Limb (tissue), 2 donors: ENCODE measurements at regions not wholly inside any gene's neighbourhood (a gene's known extent, or its start where the extent isn't known, plus 50 kb on each side); places are given as distances from the start of the nearest gene placed in this dataset.
"Not testable (repeated sequence)": the region's sequence is repeated elsewhere in the genome, so short reads cannot be mapped to it uniquely, and the experiment has no call there.

Source experiments
- DNase-seq, 2 donors: peaks; one replicate each; pipeline ENCODE4 v3.0.0-alpha.2; 2016; ENCODE audit errors: extremely low spot score in 2 of 2

DNA sequence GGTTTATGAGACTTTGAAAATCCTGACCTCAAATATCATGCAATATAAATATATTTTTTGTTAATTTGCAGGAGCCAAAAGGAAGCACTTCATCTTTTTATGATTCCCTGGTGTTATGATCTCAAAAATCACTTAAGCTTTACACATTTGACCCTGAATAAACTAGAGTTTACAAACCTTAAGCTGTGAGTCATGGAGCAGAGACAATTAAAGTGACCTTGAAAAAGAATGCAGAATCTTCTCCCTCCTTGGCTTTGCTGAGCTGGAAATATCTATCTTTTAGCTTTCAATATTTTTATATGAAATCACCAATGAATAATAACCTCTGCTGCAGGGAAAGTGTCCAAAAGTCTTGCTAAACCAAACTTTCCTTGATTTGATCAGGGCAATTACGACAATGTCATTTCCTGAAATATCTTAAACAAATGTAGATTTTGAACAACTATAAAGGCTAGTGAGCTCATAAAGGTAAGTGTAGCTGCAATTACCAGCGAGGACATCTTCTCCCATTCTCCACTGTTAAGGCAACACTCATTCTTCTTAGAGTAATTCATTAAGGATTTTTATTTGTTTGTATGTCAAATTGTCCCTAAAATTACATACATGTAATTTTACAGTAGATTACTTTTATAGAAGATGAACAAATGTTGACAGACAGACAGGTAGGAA is 747.0 kb upstream of the LUZP2 start:
- no peak for DNase-seq

DNA sequence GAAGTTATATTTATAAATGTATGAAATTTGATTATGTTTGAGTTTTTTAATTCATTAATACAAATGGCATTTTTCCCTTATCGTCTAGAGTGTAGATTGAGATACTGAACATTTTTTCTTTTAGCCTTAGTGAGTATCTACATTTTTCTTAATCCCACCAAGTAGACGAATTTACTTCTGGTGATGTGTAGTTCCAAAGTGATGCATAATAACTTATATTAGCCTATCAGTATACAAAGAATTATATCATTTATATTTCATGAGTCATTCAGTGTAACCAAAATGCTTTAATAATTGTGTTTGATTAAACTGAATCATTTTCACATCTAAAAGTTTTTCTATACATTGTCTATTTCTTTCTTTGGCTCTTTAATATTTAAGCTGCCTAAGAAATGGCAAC is 745.6 kb upstream of the LUZP2 start:
- no peak for DNase-seq

DNA sequence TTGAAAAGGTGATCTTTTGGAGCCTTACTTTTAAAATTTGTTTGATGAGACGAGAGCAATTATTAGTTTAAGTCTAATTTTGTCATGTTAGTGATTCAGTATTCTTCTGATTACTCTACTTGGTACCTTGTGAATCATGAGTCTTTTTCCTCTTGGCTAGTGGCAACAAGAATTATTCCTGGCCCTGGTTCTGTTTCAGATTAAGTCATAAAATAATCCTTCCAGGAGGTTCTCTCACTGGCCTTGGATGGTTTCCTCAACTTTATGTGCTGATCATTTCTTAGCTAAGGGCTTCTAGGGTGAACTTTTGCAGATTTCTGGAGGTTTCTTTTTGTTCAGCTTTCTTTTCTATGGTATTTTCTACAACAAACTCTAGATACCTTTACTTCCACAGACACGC is 741.8 kb upstream of the LUZP2 start:
- no peak for DNase-seq

DNA sequence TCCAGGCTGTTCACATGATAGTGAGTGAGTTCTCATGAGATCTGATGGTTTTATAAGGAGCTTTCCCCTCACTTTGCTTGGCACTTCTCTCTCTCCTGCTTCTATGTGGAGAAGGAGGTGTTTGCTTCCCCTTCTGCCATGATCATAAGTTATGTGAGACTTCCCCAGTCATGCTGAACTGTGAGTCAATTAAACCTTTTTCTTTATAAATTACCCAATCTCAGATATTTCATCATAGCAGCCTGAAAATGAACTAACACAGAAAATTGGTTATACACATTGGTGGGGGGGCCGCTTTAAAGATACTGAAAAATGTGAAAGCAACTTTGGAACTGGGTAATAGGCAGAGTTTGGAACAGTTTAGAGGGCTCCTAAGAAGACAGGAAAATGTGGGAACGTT is 741.1 kb upstream of the LUZP2 start:
- DNase-seq = no peak

DNA sequence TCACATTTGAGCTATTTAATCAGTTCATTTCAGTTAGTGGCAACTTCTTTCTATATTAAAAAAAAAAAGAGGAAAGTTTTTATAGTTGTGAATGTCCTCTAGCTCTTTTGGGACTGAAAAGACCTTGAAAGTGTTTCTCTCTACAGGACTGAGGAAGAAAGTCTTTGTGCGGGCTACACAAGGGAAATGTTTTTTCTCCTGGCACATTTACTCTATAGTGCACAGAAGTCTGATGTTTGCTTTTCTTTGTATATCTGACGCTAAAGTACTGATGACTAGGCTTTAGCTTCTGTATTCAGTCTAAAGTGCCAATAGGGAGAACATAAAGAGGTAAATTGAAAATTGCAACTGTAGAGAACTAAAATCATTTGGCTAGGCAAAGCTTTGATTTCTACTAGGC is 737.4 kb upstream of the LUZP2 start:
- no peak for DNase-seq

DNA sequence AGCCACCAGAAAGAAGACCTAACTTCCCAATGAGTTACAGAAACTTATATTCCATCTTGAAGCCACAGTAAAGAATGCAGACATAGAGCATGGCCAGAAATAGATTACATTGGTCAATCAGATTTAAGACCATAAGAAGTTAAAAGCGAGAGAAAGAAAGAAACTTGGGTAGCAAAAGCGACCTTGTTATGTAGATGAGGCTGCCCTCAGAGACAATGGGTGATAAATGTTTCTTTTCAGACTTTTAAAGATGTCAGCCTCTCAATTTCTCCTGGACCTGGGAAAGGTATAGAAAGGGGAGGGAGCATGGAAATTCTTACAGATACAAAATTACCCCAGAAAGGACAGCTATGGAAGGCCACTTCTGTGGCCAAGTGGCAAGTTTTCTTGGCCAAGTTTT is 732.6 kb upstream of the LUZP2 start:
- DNase-seq = no peak

DNA sequence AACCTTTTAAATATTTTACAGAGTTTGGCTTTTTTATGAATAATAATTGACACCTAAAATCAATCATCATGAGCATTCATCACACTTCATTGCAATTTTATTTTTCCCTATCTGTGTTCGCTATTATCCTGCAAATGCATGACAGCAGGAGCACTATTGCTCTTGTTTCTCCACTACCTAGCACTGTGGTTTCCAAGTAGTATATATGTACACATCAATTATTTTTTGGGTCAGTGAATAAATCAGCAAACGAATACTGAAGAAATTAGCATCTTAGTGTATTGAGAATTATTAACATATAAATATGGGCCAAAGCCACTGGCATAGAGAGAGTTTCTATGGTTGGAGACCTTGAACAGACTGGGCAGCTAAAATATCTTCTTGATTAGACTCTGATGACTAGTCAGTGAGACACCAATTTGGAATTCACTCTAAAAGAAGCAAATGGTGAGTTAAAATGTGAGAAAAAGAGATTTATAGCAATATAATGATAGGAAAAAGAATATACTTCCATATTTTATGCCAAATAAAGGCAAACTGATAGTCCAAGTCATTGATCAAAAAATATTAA is 731.1 kb upstream of the LUZP2 start:
- DNase-seq = no peak

DNA sequence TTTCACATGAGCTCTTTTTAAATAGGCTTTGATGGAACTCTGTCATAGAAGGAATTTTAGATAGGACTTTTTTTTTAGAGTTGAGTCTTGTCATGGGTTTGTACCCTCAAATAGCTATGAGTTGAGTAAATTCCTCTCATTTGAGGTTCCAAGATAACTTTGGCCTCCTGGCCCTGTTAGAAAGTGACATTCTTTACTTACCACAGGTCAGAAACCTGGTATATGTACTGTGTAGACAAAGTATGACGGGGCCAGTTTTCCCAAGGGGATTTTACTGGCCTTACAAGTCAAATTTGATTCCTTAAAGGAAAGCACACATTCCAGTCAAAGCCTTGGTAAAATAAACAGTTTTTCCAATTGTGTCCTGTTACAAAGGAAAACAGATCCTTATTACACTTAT is 729.3 kb upstream of the LUZP2 start:
- DNase-seq = no peak

DNA sequence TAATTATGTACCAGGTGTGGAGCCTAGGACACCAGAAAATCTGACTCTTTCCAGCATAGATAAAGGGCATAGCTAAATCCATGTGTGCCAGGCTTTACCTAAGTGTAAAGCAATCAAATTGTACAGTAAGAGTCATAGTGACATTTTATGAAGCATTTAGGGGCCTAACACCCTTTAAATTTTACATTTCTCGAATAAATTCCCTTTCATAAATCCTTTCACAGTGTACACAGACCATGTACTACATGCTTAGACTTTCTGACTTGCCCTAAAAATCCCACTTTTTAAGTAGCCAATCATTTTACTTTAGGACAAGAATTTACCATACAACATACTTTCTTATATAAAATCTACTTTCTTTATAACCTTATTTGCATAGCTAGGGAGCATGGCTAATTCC is 727.6 kb upstream of the LUZP2 start:
- no peak for DNase-seq

DNA sequence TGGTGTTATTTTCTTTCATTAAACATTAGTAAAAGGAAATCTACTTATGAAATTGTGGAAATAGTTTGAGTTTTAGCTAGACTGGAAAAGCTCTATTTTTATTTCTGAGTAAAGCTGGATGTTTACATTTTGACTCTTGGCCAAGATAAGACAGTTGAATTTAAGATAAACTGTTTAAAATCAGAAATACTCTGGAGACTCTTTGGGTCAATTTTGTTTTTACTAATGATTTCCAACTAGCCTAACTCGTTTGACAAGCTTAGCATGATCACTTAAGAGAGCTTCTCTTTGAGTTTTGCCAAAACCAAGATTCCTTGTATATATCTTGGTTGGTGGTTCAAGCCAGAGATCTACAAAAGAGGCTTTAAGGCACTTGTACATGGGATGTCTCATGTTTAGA is 724.8 kb upstream of the LUZP2 start:
- DNase-seq = no peak

DNA sequence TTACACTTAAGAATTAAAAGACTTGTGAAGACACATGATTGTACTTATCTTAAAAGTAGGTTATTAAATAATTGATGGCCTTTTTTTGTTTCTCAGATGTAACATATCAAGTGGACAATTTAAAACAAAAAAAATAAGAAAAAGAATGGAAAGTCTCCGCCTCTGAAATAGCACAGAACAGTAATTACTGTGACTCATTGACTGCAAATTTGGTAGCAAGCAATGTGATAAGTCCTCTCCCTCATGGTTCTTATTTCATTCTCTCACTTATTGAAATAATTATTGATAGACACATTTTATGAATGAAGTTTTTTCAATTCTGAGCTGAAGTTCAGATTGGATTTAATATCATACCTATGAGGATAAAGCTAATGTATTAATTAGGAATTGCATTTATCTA is 717.9 kb upstream of the LUZP2 start:
- no peak for DNase-seq

DNA sequence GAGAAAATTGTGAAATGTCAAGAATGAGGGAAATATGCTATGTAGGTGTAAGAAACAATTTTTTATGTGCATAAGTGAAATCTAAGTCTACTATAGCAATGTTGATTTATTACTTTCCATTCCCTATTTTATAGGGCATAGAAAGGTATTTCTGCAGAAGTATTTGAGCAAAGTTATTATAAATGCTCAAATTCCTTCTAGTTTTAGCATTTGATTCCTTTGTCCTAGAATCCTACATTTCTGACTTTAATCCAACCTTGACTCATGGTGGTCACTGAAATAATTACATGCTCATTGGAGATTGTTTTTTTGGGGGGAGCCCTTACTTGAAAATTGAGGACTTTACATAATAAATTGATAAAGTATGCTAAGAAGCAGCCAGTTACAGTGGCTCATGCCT is 716.6 kb upstream of the LUZP2 start:
- DNase-seq = no peak

DNA sequence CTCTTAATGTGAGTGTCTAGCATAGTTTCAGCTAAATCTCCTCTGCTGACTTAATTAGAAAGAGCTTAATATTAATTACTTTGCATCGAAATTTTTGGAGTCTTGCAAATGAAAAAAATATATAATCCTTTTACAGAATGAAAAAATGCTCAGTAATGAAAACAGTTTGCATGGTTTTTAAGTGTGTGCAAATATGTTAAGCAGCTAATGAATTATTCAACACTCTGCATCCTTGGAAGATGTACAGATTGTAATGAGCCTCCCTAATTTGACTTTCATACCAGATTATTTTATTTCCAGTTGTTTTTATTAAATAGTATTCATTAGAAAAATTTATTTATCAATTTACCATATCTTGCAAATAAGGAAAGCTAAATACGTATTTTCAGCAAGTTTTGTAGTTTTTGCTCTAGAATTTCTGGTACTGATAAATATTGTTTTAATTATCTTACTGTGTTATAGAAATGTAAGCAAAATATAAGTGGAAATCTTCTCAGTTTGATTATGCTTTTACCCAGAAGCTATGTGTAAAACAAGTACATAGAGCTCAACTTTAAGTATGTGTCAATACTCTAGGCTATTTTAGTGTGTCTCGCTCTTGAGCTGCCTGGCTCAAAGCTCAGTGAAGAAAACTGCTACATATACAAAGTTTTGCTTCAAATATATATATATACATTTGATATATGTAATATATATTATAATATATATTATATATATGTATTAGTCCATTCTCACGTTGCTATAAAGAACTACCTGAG is 714.9 kb upstream of the LUZP2 start:
- no peak for DNase-seq

DNA sequence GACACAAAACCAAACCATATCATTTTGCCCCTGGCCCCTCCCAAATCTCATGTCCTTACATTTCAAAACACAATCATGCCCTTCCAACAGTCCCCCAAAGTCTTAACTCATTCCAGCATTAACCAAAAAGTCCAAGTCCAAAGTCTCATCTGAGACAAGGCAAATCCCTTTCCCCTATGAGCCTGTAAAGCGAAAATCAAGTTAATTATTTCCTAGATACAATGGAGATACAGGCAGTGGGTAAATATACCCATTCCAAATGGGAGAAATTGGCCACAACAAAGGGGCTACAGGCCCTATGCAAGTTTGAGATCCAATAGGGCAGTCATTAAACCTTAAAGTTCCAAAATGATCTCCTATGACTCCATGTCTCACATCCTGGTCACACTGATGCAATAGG is 709.9 kb upstream of the LUZP2 start:
- DNase-seq = not testable (repeated sequence)

DNA sequence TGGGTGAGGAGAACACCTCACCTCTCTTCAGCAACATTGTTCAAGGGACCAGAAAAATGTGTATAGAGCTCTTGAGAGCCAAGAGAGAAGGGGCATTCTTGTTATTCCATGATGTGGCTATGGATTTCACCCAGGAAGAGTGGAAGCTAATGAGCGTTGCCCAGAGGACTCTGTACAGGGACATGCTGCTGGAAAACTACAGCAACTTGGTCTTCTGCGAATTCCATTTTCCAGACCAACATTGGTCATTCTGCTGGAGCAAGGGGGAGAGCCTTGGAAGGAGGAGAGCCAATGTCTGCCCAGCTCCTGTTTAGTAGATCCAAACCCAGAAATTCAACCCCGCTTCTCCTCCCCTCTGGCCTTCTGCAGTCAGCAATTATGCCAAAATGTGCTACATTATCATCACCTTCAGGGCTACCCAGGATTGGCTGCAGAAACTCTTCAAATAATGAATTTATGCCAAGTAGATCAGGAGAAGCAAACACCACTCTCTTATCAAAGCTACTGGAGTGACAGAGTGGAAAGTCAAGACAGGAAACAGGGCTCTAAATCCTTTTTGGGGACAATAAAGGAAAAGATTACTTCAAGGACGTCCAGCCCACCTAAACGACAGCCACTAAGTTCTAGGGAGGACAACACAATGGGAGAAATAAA is 707.5 kb upstream of the LUZP2 start:
- no peak for DNase-seq

DNA sequence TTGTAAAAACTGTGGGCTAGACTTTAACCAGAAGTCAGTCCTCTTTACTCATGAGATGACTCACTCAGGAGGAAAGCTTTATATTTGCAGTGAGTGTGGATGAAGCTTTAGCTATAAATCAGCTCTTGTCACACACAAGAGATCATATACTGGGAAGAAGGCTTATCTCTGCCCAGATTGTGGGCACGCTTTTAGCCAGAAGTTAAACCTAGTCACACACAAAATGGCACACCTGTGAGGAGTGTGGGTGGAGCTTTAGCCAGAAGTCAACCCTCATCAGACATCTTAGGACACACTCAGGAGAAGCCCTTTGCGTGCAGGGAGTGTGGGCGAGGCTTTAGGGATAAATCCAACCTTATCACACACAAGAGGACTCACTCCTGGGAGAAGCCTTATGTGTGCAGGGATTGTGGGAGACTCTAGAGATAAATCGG is 706.9 kb upstream of the LUZP2 start:
- DNase-seq = no peak

DNA sequence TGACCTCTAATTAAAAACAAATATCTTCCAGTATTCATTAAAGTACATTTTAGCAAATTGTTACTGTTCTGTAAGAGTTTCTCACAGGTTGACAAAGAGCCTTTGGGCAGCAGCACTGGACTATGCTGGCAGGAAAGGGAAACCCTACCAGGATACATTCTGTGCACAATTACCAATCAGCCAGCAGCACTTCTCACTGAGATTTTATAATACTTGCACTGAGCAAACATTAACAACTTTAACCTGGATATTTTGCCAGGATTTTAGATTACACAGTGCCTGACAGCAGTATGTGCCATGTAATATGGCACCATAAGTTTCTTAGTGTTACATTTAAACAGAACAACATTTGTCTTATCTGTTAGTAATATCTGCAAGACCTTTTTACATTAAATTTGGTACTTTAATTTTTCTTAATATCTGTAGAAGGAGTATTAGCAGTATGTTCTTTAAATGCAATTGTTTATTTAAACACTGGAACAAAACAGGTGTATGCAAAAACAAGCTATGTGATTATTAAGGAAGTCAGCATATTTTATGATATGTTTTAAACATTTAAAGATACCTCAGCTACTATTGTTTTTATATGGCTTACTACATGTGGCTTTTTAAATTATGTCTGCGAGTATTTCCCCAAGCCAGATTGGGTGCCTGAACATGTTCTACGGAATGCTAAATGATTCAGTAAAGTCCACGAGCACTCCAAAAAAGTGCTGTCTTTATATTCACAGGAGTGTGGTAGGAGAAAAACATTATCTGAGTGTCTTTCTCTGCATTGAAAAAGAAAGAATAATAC is 699.0 kb upstream of the LUZP2 start:
- no peak for DNase-seq

DNA sequence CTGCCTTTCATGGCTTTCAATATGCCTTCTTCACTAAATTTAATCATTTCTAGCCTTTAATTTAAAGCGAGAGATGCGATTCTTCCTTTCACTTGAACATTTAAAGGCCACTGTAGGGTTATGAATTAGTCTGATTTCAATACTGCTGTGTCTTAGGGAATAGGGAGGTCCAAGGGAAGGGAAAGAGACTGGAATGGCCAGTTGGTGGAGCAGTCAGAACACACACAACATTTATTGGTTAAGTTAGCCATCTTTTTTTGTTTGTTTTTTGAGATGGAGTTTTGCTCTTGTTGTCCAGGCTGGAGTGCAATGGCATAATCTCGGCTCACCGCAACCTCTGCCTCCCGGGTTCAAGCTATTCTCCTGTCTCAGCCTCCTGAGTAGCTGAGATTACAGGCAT is 662.5 kb upstream of the LUZP2 start:
- not testable (repeated sequence) for DNase-seq

DNA sequence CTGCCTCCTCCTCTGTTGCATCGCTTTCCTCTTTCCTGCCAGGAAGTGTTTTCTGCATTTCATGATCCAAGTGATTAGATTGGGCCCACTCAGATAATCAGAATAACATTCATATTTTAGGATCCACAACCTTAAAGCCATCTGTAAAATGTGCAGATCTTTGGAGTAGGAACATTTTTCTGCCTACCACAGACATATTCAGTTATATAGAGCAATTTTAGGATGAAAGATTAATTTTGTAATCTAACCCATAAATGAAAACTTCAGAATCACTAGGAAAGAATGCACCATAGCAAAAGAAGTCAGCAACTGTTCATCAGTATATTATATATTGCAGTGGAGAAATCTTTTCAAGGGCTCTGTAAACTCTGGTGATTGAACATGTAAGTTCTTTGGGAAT is 659.9 kb upstream of the LUZP2 start:
- no peak for DNase-seq

DNA sequence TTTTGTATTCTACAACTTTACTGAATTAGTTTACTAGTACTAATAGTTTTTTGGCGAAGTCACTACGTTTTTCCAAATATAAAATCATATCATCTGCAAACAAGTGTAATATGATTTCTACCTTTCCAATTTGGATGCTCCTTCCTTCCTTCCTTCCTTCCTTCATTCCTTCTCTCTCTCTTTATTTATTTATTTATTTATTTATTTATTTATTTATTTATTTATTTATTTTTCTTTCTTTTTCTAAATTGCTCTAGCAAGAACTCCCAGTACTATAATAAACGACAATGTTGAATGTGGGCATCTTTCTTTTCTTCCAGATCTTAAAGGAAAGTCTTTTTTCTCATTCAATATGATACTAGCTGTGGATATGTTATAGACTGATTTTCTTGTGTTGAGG is 656.0 kb upstream of the LUZP2 start:
- no peak for DNase-seq

DNA sequence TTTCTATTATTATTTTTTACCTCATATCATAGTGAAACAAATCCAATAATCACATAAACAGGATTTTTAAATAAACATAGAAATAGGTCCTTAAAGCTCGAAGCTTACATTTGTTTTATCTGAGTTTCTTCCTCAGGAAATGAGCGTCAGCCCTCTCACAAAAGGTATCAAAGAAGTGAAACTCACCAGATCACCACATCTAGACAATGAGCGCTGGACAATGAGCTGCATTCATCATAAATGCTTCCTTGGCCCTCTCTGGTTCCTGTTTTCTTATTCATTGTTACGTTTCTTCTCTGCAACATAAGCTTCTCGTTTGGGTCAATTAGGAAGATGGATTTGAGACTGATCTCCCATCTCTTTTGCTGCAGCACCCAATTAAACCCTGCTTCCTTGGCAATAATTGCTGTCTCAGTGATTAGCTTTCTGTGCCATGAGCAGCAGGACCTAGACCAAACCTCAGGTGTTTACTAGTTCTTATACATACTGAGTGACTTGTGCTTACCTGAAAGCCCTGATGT is 649.9 kb upstream of the LUZP2 start:
- no peak for DNase-seq
